Fibroblast of villous mesenchyme (primary cell): ENCODE measurements at regions not wholly inside any gene's neighbourhood (a gene's known extent, or its start where the extent isn't known, plus 50 kb on each side); places are given as distances from the start of the nearest gene placed in this dataset.

Experiments used
- DNase-seq: peaks from one replicate; pipeline ENCODE4 v3.0.0-alpha.2; 2010; ENCODE audit warnings: low read depth
- H3K4me3 ChIP-seq: 2 replicates; pipeline ENCODE4 v1.5.1; 2011; ENCODE audit warnings: low read depth, mild to moderate bottlenecking, low read length
- TF ChIP-seq, protein P1 (sequence below): IDR thresholded peaks from 2 replicates; pipeline ENCODE4 v1.5.1; 2012; ENCODE audit warnings: low read depth, mild to moderate bottlenecking, low read length; ENCODE audit not compliant: insufficient read depth

DNA sequence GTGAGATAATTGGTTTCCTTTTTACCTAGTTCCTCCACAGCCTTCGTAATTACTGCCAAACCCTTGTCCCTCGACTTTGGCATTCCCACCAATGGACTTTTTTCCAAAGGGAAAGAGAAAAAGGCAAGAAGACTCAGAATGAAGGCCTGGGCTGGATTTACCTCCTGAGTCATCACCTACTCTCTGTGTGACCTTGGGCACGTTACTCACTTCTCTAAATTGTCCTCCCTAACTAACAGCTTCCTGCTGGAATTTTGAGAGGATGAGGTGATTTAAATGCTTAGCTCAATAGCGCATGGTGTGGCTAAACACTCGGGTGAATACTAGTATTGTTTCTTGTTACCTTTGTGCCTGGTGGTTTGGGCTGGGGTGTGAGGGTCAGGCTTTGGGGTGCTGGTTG lies 146.6 kb downstream of the DHX35 start:
- TF ChIP-seq, protein P1, sequence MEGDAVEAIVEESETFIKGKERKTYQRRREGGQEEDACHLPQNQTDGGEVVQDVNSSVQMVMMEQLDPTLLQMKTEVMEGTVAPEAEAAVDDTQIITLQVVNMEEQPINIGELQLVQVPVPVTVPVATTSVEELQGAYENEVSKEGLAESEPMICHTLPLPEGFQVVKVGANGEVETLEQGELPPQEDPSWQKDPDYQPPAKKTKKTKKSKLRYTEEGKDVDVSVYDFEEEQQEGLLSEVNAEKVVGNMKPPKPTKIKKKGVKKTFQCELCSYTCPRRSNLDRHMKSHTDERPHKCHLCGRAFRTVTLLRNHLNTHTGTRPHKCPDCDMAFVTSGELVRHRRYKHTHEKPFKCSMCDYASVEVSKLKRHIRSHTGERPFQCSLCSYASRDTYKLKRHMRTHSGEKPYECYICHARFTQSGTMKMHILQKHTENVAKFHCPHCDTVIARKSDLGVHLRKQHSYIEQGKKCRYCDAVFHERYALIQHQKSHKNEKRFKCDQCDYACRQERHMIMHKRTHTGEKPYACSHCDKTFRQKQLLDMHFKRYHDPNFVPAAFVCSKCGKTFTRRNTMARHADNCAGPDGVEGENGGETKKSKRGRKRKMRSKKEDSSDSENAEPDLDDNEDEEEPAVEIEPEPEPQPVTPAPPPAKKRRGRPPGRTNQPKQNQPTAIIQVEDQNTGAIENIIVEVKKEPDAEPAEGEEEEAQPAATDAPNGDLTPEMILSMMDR, result no peak
- no peak overlapping the region for H3K4me3 ChIP-seq
- DNase-seq, result peak; percentile 6

DNA sequence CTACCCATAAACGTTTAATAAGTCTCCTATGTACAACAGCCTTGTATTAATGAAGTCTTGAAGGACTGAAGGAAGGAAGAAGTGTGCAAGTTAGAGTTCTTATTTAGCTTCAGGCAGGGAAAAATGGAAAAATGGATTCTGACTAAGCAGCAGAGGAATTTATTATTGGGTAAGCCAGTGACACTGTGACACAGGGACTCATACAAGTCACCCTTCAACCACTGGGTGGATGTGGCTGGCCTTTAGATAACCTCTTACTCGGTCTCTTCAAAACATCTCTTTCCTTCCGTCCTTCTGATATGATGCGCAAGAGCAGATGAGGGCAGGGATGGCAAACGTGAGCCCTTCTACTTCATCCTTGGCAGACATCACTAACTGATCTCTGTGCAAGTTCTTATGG lies 145.6 kb downstream of the DHX35 start:
- DNase-seq, result peak; percentile 14
- TF ChIP-seq, protein P1, result no peak
- no peak overlapping the region for H3K4me3 ChIP-seq

DNA sequence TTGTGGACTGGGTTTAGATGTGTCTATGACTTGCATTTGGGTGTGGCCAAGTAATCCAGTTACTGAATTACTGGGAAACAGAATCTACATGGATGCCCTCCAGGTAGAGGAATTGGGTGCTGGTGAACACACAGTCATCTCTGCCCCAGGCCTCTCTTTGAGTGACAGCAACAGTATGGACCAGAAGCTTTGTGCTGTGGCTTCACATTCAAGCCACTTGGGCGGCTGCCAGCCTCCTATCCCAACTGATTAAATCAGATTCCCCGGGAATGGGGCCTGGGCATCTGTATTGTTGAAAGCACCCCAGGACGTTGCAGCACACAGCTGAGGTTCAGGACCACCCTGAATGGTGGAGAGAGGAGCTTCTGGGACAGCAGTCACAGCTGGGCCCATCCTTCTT lies 144.6 kb downstream of the DHX35 start:
- TF ChIP-seq, protein P1, result no peak
- DNase-seq, result no peak
- no peak overlapping the region for H3K4me3 ChIP-seq

DNA sequence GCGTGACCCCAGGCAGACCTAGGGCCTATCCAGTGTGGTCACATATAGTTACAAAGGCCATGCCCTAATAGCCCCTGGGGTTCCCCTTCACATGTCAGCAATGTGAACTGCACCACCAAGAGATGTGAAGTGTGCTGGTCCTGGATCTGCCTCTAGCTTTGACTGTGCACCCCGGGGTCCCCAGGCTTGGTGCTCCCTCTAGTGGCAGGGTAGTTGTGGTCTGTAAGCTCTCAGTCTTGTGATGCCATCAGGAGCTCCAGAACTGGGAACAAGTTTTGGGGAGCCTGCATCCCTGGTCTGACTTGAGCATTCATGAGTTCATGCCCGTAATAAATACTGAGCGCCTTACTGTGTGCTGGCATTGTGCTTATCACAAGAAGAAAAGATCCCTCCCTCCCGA lies 143.4 kb downstream of the DHX35 start:
- DNase-seq, result no peak
- TF ChIP-seq, protein P1, result no peak
- no peak overlapping the region for H3K4me3 ChIP-seq

DNA sequence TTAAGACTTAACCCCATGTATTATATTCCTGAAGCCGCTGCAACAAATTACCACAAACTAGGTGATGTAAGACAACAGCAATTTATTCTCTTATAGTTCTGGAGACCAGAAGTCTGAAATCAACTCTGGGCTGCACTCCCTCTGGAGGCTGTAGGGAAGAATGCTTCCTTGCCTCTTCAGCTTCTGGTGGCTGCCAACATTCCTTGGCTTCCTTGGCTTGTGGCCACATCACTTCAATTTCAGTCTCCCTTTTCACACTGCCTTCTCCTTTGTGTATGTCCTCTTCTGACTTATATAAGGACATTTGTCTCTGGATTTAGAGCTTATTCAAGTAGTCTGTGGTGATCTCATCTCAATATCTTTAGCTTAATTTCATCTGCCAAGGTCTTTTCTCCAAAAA lies 141.6 kb downstream of the DHX35 start:
- DNase-seq, result no peak

DNA sequence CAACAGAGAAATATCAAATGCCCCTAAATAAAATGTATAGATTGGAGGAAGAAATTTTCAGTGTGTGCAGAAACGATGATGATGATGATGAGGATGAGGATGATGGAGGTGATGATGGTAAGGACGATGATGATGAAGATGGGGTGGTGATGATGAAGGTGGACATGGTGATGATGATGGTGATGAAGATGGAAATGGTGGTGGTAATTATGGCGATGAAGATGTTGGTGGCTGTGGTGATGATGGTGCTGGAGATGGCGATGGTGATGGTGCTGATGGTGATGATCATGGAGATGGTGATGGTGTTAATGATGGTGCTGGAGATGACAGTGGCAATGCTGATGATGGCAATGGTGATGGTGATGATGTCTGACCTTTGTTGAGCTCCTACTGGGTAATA lies 141.2 kb downstream of the DHX35 start:
- TF ChIP-seq, protein P1, result no peak
- no peak overlapping the region for H3K4me3 ChIP-seq
- DNase-seq, result no peak

More for the DNA sequence above, 141.6 kb downstream of the DHX35 start:
- H3K4me3 ChIP-seq, result no peak overlapping the region
- TF ChIP-seq, protein P1, result peak; percentile 7

DNA sequence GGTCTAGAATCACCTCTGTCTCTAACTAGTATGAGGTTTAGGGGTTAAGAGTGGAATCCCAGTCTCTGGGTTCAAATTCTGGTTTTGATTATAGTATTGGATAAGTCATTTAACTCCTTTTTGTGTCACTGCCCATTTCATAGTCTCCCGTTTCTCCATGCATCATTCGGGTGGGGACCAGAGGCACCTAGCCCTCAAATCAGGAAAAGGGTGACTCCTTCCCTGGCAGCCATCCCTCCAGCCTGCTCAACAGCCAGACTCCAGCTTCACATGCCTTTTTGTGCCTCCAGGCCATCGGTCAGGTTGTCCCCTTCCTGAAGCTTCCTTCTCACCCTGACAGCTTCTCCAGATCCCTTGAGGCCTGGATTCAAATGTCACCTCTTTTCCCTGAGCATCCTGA lies 139.8 kb downstream of the DHX35 start:
- no peak overlapping the region for H3K4me3 ChIP-seq
- no peak for DNase-seq
- TF ChIP-seq, protein P1, result no peak
